Nephron (organoid): ENCODE measurements at regions not wholly inside any gene's neighbourhood (a gene's known extent, or its start where the extent isn't known, plus 50 kb on each side); places are given as distances from the start of the nearest gene placed in this dataset.
A peak's percentile ranks its signal among the peaks of the same experiment; 100 is the strongest.

Source experiments
- H3K27ac Mint-ChIP-seq, 3 experiments: 2 replicates each; pipeline ENCODE4 v1.8.0; 2020; ENCODE audit warnings: mixed read lengths in 3 of 3, mild to moderate bottlenecking in 2 of 3, moderate library complexity in 1 of 3
- H3K27me3 Mint-ChIP-seq: 2 replicates; pipeline ENCODE4 v1.8.0; 2021; ENCODE audit warnings: low read depth, mild to moderate bottlenecking, moderate library complexity, mixed read lengths
- H3K36me3 Mint-ChIP-seq: 2 replicates; pipeline ENCODE4 v1.8.0; 2020; ENCODE audit warnings: low read depth, mixed read lengths
- H3K4me1 Mint-ChIP-seq: 2 replicates; pipeline ENCODE4 v1.8.0; 2020; ENCODE audit warnings: mixed read lengths
- H3K4me3 Mint-ChIP-seq, 3 experiments: 2 replicates each; pipeline ENCODE4 v1.8.0; 2020; ENCODE audit warnings: mild to moderate bottlenecking in 3 of 3, mixed read lengths in 3 of 3, moderate library complexity in 2 of 3
- H3K9me3 Mint-ChIP-seq: 2 replicates; pipeline ENCODE4 v1.8.0; 2020; ENCODE audit warnings: mixed read lengths
- TF ChIP-seq, protein P1 (sequence below), 3 experiments: fragments of 200-600 bp; sonication (generic); IDR thresholded peaks; one replicate each; pipeline ENCODE4 v1.5.0; 2021; ENCODE audit warnings: antibody characterized with exemption in 3 of 3; ENCODE audit not compliant: unreplicated experiment in 3 of 3

DNA sequence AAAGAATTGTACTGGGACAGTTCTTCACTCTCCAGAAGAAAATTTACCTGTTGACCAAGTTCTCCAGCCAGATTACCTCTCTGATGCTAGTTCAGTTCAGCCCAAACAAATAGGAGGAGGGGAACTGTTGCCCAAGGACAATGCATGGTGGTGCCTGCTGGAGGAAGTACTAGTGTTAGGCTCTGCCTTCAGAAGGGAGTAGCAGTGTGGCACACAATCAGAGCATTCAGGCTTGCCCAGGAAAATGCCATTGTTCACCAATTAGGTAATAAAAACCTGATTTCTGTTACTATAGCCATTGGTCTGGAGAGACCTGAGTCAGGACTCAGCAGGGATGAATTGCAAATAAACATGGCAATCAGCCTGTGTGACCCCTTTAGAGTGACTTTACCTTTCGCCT lies 720.8 kb upstream of the ZNF608 start:
- H3K27ac Mint-ChIP-seq: no peak overlapping the region
- H3K4me3 Mint-ChIP-seq: no peak overlapping the region
- TF ChIP-seq, protein P1, sequence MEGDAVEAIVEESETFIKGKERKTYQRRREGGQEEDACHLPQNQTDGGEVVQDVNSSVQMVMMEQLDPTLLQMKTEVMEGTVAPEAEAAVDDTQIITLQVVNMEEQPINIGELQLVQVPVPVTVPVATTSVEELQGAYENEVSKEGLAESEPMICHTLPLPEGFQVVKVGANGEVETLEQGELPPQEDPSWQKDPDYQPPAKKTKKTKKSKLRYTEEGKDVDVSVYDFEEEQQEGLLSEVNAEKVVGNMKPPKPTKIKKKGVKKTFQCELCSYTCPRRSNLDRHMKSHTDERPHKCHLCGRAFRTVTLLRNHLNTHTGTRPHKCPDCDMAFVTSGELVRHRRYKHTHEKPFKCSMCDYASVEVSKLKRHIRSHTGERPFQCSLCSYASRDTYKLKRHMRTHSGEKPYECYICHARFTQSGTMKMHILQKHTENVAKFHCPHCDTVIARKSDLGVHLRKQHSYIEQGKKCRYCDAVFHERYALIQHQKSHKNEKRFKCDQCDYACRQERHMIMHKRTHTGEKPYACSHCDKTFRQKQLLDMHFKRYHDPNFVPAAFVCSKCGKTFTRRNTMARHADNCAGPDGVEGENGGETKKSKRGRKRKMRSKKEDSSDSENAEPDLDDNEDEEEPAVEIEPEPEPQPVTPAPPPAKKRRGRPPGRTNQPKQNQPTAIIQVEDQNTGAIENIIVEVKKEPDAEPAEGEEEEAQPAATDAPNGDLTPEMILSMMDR (IDR thresholded peaks at IDR 0.05; ENCODE audit: unreplicated experiment in 3 of 3): no peak
- H3K36me3 Mint-ChIP-seq: no peaks in the 10 kb centered on the region
- H3K4me1 Mint-ChIP-seq: peaks cover 26% of the 10 kb centered on the region
- H3K9me3 Mint-ChIP-seq: no peaks in the 10 kb centered on the region
- H3K27me3 Mint-ChIP-seq: peaks cover 3% of the 10 kb centered on the region

DNA sequence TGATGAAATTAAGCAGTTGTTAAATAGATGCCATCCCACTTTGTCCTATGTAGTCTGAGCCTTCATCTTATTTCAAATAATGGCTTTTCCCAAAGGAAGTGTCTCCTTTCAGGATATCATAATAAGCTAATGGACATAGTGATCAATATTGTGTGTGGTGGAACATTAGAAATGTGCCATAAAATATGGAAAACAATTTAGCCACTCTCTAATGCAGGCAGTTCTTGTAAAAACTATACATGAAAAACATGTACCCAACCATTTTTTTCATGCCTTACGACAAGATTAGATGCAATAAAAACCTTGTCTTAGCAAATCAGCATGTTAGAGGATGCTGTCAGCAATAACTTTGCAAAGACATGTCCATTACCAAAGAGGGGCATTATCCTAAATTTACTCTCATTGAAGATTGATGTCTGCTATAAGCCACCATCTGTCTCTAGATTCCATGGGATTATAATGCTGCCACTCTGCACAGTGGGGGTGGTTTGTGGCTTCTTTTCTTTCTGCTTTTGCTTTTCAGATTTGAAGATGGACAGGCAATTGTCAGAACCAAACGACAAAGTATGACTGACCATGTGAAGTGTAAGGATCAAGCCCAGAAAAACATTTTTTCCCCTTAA lies 724.0 kb upstream of the ZNF608 start:
- Mint-ChIP-seq H3K27me3 (peaks cover 6% of the 10 kb centered on the region), H3K9me3 (no peaks in the 10 kb centered on the region), H3K27ac (no peak overlapping the region), H3K36me3 (no peaks in the 10 kb centered on the region), H3K4me3 (no peak overlapping the region), H3K4me1 (peaks cover 19% of the 10 kb centered on the region)
- TF ChIP-seq, protein P1 (IDR thresholded peaks at IDR 0.05; ENCODE audit: unreplicated experiment in 3 of 3): no peak

- H3K9me3 Mint-ChIP-seq: no peaks in the 10 kb centered on the region
- TF ChIP-seq, protein P1 (IDR thresholded peaks at IDR 0.05; ENCODE audit: unreplicated experiment in 3 of 3): no peak
- H3K27me3 Mint-ChIP-seq: peaks cover 17% of the 10 kb centered on the region
- peaks cover 16% of the 10 kb centered on the region for H3K4me1 Mint-ChIP-seq
- H3K4me3 Mint-ChIP-seq: no peak overlapping the region
- H3K27ac Mint-ChIP-seq: no peak overlapping the region
- H3K36me3 Mint-ChIP-seq: no peaks in the 10 kb centered on the region
These were observed 730.6 kb upstream of the ZNF608 start for GRCh38 chr5:125476901-125477585.

- H3K4me3 Mint-ChIP-seq: no peak overlapping the region
- H3K27ac Mint-ChIP-seq: no peak overlapping the region
- no peaks in the 10 kb centered on the region for H3K36me3 Mint-ChIP-seq
- TF ChIP-seq, protein P1 (IDR thresholded peaks at IDR 0.05; ENCODE audit: unreplicated experiment in 3 of 3): no peak
- peaks cover 19% of the 10 kb centered on the region for H3K4me1 Mint-ChIP-seq
- no peaks in the 10 kb centered on the region for H3K9me3 Mint-ChIP-seq
- H3K27me3 Mint-ChIP-seq: peaks cover 15% of the 10 kb centered on the region
These were observed 731.1 kb upstream of the ZNF608 start for GRCh38 chr5:125477586-125477975.

DNA sequence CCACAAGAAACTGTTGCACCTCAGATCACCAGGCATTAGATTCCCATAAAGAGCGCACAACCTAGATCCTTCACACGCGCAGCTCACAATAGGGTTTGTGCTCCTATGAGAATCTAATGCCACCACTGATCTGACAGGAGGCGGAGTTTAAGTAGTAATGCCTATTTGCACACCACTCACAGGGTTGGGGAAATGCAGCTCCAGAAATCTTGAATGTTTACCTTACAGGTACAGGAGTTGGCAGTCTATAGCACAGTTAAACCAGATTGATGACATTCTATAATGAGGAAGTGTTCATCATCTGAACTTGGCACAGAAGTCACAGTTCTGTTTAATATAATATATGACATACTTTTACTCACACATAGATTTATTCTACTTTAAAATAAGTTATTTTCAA lies 732.2 kb upstream of the ZNF608 start:
- Mint-ChIP-seq H3K4me3 (no peak overlapping the region), H3K9me3 (no peaks in the 10 kb centered on the region), H3K4me1 (peaks cover 25% of the 10 kb centered on the region), H3K27ac (no peak overlapping the region), H3K36me3 (no peaks in the 10 kb centered on the region), H3K27me3 (peaks cover 15% of the 10 kb centered on the region)
- TF ChIP-seq, protein P1 (IDR thresholded peaks at IDR 0.05; ENCODE audit: unreplicated experiment in 3 of 3): no peak

GRCh38 chr5:125480911-125481310 lies 734.5 kb upstream of the ZNF608 start:
- H3K4me1 Mint-ChIP-seq: peaks cover 48% of the 10 kb centered on the region
- peak overlapping the region; percentile 5 to 24 (median 18) for H3K27ac Mint-ChIP-seq
- H3K9me3 Mint-ChIP-seq: no peaks in the 10 kb centered on the region
- H3K27me3 Mint-ChIP-seq: peaks cover 15% of the 10 kb centered on the region
- TF ChIP-seq, protein P1 (IDR thresholded peaks at IDR 0.05; ENCODE audit: unreplicated experiment in 3 of 3): no peak
- H3K4me3 Mint-ChIP-seq: no peak overlapping the region
- H3K36me3 Mint-ChIP-seq: no peaks in the 10 kb centered on the region
